HepG2 (cell line): ENCODE measurements at regions not wholly inside any gene's neighbourhood (a gene's known extent, or its start where the extent isn't known, plus 50 kb on each side); places are given as distances from the start of the nearest gene placed in this dataset.
A peak's percentile ranks its signal among the peaks of the same experiment; 100 is the strongest.

Source experiments
- ATAC-seq: fragments of 200-7000 bp; cut with Tn5 transposase; 3 replicates; pipeline ENCODE4 v1.9.1; 2020; ENCODE audit warnings: mild to moderate bottlenecking, moderate library complexity
- BruUV-seq: library from RNA; stranded (reverse); fragments of 400-500 nt; replicated peaks from 2 replicates; lab custom pipeline; 2021; lab: Mats Ljungman, UMichigan
- CTCF ChIA-PET: fragments of 300-600 bp; formaldehyde crosslinking; extraction: SDS; loops from one replicate; lab custom pipeline; 2021; ENCODE audit warnings: low total read pairs, inconsistent platforms, low intra/inter-chr PET ratio; lab: Yijun Ruan, JAX
- POLR2A ChIA-PET: fragments of 350-600 bp; sonication (Branson Sonifier 250); formaldehyde crosslinking; loops from one replicate; lab custom pipeline; 2020; ENCODE audit warnings: antibody characterized with exemption, inconsistent platforms; lab: Yijun Ruan, JAX
- DNase-seq: peaks from one replicate; pipeline ENCODE4 v3.0.0-alpha.2; 2015; ENCODE audit warnings: low spot score
- FAIRE-seq: peaks from 3 replicates; lab custom pipeline; 2011; peaks lifted over from hg19 to GRCh38; lab: Jason Lieb, UNC
- H2AFZ ChIP-seq: one replicate; pipeline ENCODE4 v1.6.1; 2011; ENCODE audit warnings: low read length, inconsistent platforms
- H3K27ac ChIP-seq: fragments of 300-600 bp; 3 replicates; pipeline ENCODE4 v1.8.0; 2011; ENCODE audit warnings: mixed run types, mild to moderate bottlenecking, mixed read lengths, low read length, inconsistent platforms; ENCODE audit not compliant: insufficient read depth; ENCODE audit errors: extremely low read length
- H3K27me3 ChIP-seq, 2 experiments: fragments of 200-600 bp in 1 of 2; 2 replicates in 1 of 2; 3 replicates in 1 of 2; pipeline versions ENCODE4 v1.6.0 to v1.8.0; 2011; ENCODE audit warnings: low read length in 2 of 2, mild to moderate bottlenecking in 2 of 2, moderate library complexity in 2 of 2, inconsistent platforms in 1 of 2; ENCODE audit not compliant: insufficient read depth in 2 of 2, control insufficient read depth in 1 of 2
- H3K36me3 ChIP-seq, 2 experiments: fragments of 200-600 bp in 1 of 2; replicated peaks in 1 of 2; 2 replicates in 1 of 2; 3 replicates in 1 of 2; pipeline versions ENCODE4 v1.5.1 to v1.8.0; 2011; ENCODE audit warnings: low read length in 2 of 2, inconsistent platforms in 1 of 2; ENCODE audit not compliant: insufficient read depth in 2 of 2, control insufficient read depth in 1 of 2
- H3K4me1 ChIP-seq: 2 replicates; pipeline ENCODE4 v1.5.1; 2012; ENCODE audit warnings: low read length, inconsistent platforms; ENCODE audit not compliant: insufficient read depth
- H3K4me2 ChIP-seq: 2 replicates; pipeline ENCODE4 v1.6.0; 2011; ENCODE audit warnings: low read depth, low read length, inconsistent platforms
- H3K4me3 ChIP-seq, 3 experiments: fragments of 200-600 bp in 1 of 3; sonication (generic), shearing (Covaris generic) in 1 of 3; replicated peaks in 1 of 3; 2 replicates each; pipeline ENCODE4 v1.5.1; 2011 to 2016; ENCODE audit warnings: low read length in 3 of 3, inconsistent platforms in 2 of 3, low read depth in 2 of 3, mild to moderate bottlenecking in 2 of 3, control low read depth in 1 of 3, mixed read lengths in 1 of 3; ENCODE audit not compliant: insufficient read depth in 1 of 3
- H3K79me2 ChIP-seq: one replicate; pipeline ENCODE4 v1.6.1; 2011; ENCODE audit warnings: low read length, inconsistent platforms; ENCODE audit not compliant: insufficient read depth
- H3K9ac ChIP-seq: 2 replicates; pipeline ENCODE4 v1.6.0; 2011; ENCODE audit warnings: mild to moderate bottlenecking, low read depth, low read length, inconsistent platforms; ENCODE audit not compliant: insufficient read depth
- H3K9me3 ChIP-seq: 2 replicates; pipeline ENCODE4 v1.5.1; 2012; ENCODE audit warnings: mild to moderate bottlenecking, low read length
- H4K20me1 ChIP-seq: 2 replicates; pipeline ENCODE4 v1.6.0; 2011; ENCODE audit warnings: inconsistent platforms, mild to moderate bottlenecking, low read length, moderate library complexity; ENCODE audit not compliant: insufficient read depth
- MAFF ChIP-seq: IDR thresholded peaks from 2 replicates; pipeline ENCODE4 v1.6.1; 2011; ENCODE audit warnings: low read depth, low read length, improper control_type of control experiment
- MAFK ChIP-seq, 2 experiments: IDR thresholded peaks in 1 of 2; conservative IDR thresholded peaks in 1 of 2; 2 replicates each; pipeline ENCODE4 v1.6.1; 2011; ENCODE audit warnings: improper control_type of control experiment in 2 of 2, low read length in 2 of 2
- NR3C1 ChIP-seq: sonication (generic); formaldehyde crosslinking; IDR thresholded peaks from 2 replicates; pipeline ENCODE4 v1.4.0; 2020; ENCODE audit warnings: missing genetic modification reagents
- STAG1 ChIP-seq: sonication (generic); formaldehyde crosslinking; IDR thresholded peaks from 2 replicates; pipeline ENCODE4 v1.4.0; 2020; ENCODE audit warnings: missing genetic modification reagents
- ZNF335 ChIP-seq: sonication (generic); formaldehyde crosslinking; IDR thresholded peaks from 2 replicates; pipeline ENCODE4 v1.4.0; 2020; ENCODE audit warnings: missing genetic modification reagents
- ZNF546 ChIP-seq: sonication (generic); formaldehyde crosslinking; conservative IDR thresholded peaks from 2 replicates; pipeline ENCODE4 v1.8.1; 2023; ENCODE audit warnings: mild to moderate bottlenecking, missing genetic modification reagents
- ZNF607 ChIP-seq: sonication (generic); formaldehyde crosslinking; IDR thresholded peaks from 2 replicates; pipeline ENCODE4 v1.5.1; 2020; ENCODE audit warnings: missing genetic modification reagents, mild to moderate bottlenecking, borderline replicate concordance
- ZNF7 ChIP-seq: IDR thresholded peaks from 2 replicates; pipeline ENCODE4 v1.6.1; 2016; ENCODE audit warnings: missing biosample characterization, missing genetic modification reagents
- ZSCAN25 ChIP-seq: sonication (generic); formaldehyde crosslinking; IDR thresholded peaks from 2 replicates; pipeline ENCODE4 v1.8.0; 2022; ENCODE audit warnings: mild to moderate bottlenecking, missing genetic modification reagents
- WGBS: methylation state at CpG from one replicate; pipeline ENCODE4 v1.1.6; 2017; ENCODE audit warnings: low lambda C conversion rate; 5-methylcytosine and 5-hydroxymethylcytosine counted together
- in situ Hi-C: cut with HindIII; loops from 2 replicates; pipeline ENCODE4 v1.10.0; 2017; ENCODE audit warnings: low pct_unique_long_range_greater_than_20kb; ENCODE audit not compliant: extremely low pct_ligation_motif_present
- intact Hi-C: fragments of 100-400 bp; cut with micrococcal nuclease; formaldehyde crosslinking; loops from one replicate; pipeline ENCODE4 v1.10.0; 2022; ENCODE audit not compliant: unreplicated experiment
- TF ChIP-seq, protein P1 (sequence below): sonication (generic); formaldehyde crosslinking; conservative IDR thresholded peaks from 2 replicates; pipeline ENCODE4 v1.4.0; 2020; ENCODE audit warnings: missing genetic modification reagents
- TF ChIP-seq, protein P2 (sequence below): sonication (generic); formaldehyde crosslinking; IDR thresholded peaks from 2 replicates; pipeline ENCODE4 v1.4.0; 2020; ENCODE audit warnings: missing genetic modification reagents, borderline replicate concordance
- TF ChIP-seq, protein P3 (sequence below): IDR thresholded peaks from 2 replicates; pipeline ENCODE4 v1.6.1; 2012; ENCODE audit warnings: low read depth, low read length, improper control_type of control experiment

DNA sequence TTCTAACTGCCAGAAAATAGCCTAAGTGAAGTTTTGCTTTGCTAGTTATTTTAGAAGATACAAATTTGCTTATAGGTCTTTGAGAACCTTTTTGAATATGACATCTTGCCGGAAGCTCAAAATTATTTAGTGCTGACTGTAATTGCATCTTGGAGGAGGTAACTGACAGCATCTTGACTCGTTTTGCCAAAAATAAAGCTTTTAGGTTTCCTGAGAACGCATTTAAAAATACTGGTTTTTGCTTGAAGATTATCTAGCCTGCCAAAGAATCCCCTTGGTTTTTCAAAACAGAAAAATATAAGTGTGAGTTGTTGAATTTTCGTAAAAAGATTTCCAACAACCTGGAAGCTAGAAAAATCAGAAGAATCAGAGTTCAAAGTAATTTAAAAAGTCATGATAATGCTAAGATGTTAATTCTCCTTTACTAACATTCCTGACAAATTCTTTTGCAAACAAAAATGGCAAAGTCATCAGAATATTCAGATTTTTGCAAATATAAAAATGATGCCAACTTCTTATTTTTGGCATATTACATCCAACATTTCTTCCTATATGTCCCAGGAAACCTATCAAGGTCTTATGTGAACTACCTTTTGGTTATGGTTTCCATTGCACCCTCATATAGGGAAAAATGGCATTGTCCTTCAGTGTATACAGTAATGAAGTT, 178.0 kb upstream of the SLC8A1 start:
- Histone ChIP-seq H3K79me2 (no peaks in the 10 kb centered on the region), H4K20me1 (no peaks in the 10 kb centered on the region), H3K9ac (no peak overlapping the region), H3K9me3 (no peaks in the 10 kb centered on the region), H3K4me1 (no peaks in the 10 kb centered on the region), H3K36me3 (no peaks in the 10 kb centered on the region), H3K4me3 (no peak overlapping the region), H2AFZ (no peak overlapping the region), H3K27me3 (no peaks in the 10 kb centered on the region), H3K27ac (no peak overlapping the region), H3K4me2 (no peak overlapping the region)
- ChIA-PET CTCF (no interaction called here), POLR2A (no interaction called here)
- 4% methylated on average over 4 of the region's 4 CpGs for WGBS
- intact Hi-C loops (no loop called here), in situ Hi-C loops (no loop called here)
- ATAC-seq (no peak), FAIRE-seq (no peak), DNase-seq (no peak)
- no TSS peak for BruUV-seq
- TF ChIP-seq MAFF (peak; percentile 66; the same call in 1 of the 2 replicates), MAFK (conservative IDR thresholded peaks at IDR 0.05 in 1 of 2, IDR thresholded peaks at IDR 0.05 in 1 of 2; ENCODE audit: low read length in 2 of 2) (peak; percentile 48 to 70; a peak in 3 of 4 replicates), ZNF7 (CRISPR knock-in tag) (no peak)
- TF ChIP-seq, protein P1, sequence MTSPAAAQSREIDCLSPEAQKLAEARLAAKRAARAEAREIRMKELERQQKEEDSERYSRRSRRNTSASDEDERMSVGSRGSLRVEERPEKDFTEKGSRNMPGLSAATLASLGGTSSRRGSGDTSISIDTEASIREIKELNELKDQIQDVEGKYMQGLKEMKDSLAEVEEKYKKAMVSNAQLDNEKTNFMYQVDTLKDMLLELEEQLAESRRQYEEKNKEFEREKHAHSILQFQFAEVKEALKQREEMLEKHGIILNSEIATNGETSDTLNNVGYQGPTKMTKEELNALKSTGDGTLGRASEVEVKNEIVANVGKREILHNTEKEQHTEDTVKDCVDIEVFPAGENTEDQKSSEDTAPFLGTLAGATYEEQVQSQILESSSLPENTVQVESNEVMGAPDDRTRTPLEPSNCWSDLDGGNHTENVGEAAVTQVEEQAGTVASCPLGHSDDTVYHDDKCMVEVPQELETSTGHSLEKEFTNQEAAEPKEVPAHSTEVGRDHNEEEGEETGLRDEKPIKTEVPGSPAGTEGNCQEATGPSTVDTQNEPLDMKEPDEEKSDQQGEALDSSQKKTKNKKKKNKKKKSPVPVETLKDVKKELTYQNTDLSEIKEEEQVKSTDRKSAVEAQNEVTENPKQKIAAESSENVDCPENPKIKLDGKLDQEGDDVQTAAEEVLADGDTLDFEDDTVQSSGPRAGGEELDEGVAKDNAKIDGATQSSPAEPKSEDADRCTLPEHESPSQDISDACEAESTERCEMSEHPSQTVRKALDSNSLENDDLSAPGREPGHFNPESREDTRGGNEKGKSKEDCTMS (CRISPR knock-in tag): no peak

DNA sequence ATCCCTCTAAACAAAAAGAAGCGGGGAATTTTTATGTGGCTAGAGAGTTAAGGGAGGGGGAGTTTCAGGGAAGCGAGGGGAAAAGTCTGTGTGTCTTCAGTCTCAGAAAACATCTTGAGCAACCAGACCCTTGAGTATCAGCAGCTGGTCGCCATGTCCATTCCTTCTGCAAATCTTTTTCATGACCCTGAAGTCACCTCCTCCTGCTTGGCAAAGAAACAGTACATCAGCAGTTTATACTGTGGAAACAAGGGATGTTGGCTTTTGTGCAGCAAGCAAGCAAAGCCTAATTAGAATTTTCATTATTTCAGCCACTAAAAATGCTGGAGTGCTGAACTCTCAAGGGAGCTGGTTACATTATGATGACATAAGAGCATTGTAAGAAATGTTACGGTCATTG, 187.4 kb upstream of the SLC8A1 start:
- Histone ChIP-seq H3K27me3 (no peaks in the 10 kb centered on the region), H3K4me3 (no peak overlapping the region), H2AFZ (no peak overlapping the region), H3K9me3 (no peaks in the 10 kb centered on the region), H4K20me1 (no peaks in the 10 kb centered on the region), H3K36me3 (no peaks in the 10 kb centered on the region), H3K4me2 (no peak overlapping the region), H3K27ac (no peak overlapping the region), H3K79me2 (no peaks in the 10 kb centered on the region), H3K9ac (no peak overlapping the region), H3K4me1 (no peaks in the 10 kb centered on the region)
- DNase-seq (no peak), ATAC-seq (no peak), FAIRE-seq (no peak)
- ChIA-PET CTCF (no interaction called here), POLR2A (no interaction called here)
- 8% methylated on average over 4 of the region's 4 CpGs for WGBS
- in situ Hi-C loops (no loop called here), intact Hi-C loops (no loop called here)
- no TSS peak for BruUV-seq
- no peak for TF ChIP-seq ZNF335 (CRISPR knock-in tag)
- TF ChIP-seq, protein P2, sequence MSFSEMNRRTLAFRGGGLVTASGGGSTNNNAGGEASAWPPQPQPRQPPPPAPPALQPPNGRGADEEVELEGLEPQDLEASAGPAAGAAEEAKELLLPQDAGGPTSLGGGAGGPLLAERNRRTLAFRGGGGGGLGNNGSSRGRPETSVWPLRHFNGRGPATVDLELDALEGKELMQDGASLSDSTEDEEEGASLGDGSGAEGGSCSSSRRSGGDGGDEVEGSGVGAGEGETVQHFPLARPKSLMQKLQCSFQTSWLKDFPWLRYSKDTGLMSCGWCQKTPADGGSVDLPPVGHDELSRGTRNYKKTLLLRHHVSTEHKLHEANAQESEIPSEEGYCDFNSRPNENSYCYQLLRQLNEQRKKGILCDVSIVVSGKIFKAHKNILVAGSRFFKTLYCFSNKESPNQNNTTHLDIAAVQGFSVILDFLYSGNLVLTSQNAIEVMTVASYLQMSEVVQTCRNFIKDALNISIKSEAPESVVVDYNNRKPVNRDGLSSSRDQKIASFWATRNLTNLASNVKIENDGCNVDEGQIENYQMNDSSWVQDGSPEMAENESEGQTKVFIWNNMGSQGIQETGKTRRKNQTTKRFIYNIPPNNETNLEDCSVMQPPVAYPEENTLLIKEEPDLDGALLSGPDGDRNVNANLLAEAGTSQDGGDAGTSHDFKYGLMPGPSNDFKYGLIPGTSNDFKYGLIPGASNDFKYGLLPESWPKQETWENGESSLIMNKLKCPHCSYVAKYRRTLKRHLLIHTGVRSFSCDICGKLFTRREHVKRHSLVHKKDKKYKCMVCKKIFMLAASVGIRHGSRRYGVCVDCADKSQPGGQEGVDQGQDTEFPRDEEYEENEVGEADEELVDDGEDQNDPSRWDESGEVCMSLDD (CRISPR knock-in tag): no peak
- TF ChIP-seq ZNF546 (CRISPR knock-in tag): no peak
- TF ChIP-seq, protein P3, sequence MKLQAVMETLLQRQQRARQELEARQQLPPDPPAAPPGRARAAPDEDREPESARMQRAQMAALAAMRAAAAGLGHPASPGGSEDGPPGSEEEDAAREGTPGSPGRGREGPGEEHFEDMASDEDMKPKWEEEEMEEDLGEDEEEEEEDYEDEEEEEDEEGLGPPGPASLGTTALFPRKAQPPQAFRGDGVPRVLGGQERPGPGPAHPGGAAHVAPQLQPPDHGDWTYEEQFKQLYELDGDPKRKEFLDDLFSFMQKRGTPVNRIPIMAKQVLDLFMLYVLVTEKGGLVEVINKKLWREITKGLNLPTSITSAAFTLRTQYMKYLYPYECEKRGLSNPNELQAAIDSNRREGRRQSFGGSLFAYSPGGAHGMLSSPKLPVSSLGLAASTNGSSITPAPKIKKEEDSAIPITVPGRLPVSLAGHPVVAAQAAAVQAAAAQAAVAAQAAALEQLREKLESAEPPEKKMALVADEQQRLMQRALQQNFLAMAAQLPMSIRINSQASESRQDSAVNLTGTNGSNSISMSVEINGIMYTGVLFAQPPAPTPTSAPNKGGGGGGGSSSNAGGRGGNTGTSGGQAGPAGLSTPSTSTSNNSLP: no peak
- TF ChIP-seq ZNF607 (CRISPR knock-in tag): no peak
- no peak for TF ChIP-seq NR3C1 (CRISPR knock-in tag)
- no peak for TF ChIP-seq STAG1
- no peak for TF ChIP-seq ZSCAN25 (CRISPR knock-in tag)
